Stomach smooth muscle (tissue), 2 donors: ENCODE measurements at regions not wholly inside any gene's neighbourhood (a gene's known extent, or its start where the extent isn't known, plus 50 kb on each side); places are given as distances from the start of the nearest gene placed in this dataset.

Experiments
- H3K27ac ChIP-seq: one replicate; pipeline ENCODE4 v1.7.0; 2013; ENCODE audit warnings: mild to moderate bottlenecking, low read length, inconsistent platforms
- H3K27me3 ChIP-seq, 2 donors: one replicate each; pipeline ENCODE4 v1.7.0; 2013; ENCODE audit warnings: low read length in 2 of 2; ENCODE audit not compliant: insufficient read depth in 2 of 2, control insufficient read depth in 1 of 2
- H3K36me3 ChIP-seq, 2 donors: one replicate each; pipeline ENCODE4 v1.7.0; 2013; ENCODE audit warnings: low read length in 2 of 2; ENCODE audit not compliant: control insufficient read depth in 2 of 2, insufficient read depth in 2 of 2
- H3K4me1 ChIP-seq: one replicate; pipeline ENCODE4 v1.7.0; 2013; ENCODE audit warnings: low read length; ENCODE audit not compliant: control insufficient read depth, insufficient read depth
- H3K4me3 ChIP-seq, 2 donors: one replicate each; pipeline ENCODE4 v1.7.0; 2013; ENCODE audit warnings: low read length in 2 of 2
- H3K9ac ChIP-seq, 2 donors: one replicate each; pipeline ENCODE4 v1.7.0; 2013; ENCODE audit warnings: low read length in 2 of 2, mild to moderate bottlenecking in 1 of 2
- H3K9me3 ChIP-seq, 2 donors: one replicate each; pipeline ENCODE4 v1.7.0; 2013; ENCODE audit warnings: low read length in 2 of 2; ENCODE audit not compliant: control insufficient read depth in 2 of 2
- donor health status: healthy.
- donor health status: Pancreatic carcinoma.

- H3K36me3 ChIP-seq, result no peaks in the 10 kb centered on the region
- no peaks in the 10 kb centered on the region for H3K27me3 ChIP-seq
- H3K27ac ChIP-seq, result no peak overlapping the region
- H3K4me3 ChIP-seq, result no peak overlapping the region
- no peaks in the 10 kb centered on the region for H3K4me1 ChIP-seq
- no peaks in the 10 kb centered on the region for H3K9me3 ChIP-seq
- no peak overlapping the region for H3K9ac ChIP-seq
Observed at GRCh38 chr3:79922633-79923032, 154.8 kb upstream of the ROBO1 start.

GRCh38 chr3:79917561-79917960, 149.8 kb upstream of the ROBO1 start:
- Histone ChIP-seq H3K4me3 (no peak overlapping the region), H3K9me3 (no peaks in the 10 kb centered on the region), H3K9ac (no peak overlapping the region), H3K27me3 (no peaks in the 10 kb centered on the region), H3K4me1 (no peaks in the 10 kb centered on the region), H3K36me3 (no peaks in the 10 kb centered on the region), H3K27ac (no peak overlapping the region)

GRCh38 chr3:79910337-79910736, 142.5 kb upstream of the ROBO1 start:
- H3K36me3 ChIP-seq, result no peaks in the 10 kb centered on the region
- no peak overlapping the region for H3K27ac ChIP-seq
- no peak overlapping the region for H3K9ac ChIP-seq
- no peaks in the 10 kb centered on the region for H3K9me3 ChIP-seq
- no peak overlapping the region for H3K4me3 ChIP-seq
- no peaks in the 10 kb centered on the region for H3K27me3 ChIP-seq
- no peaks in the 10 kb centered on the region for H3K4me1 ChIP-seq

GRCh38 chr3:79906106-79906505, 138.3 kb upstream of the ROBO1 start:
- H3K27ac ChIP-seq, result no peak overlapping the region
- H3K36me3 ChIP-seq, result no peaks in the 10 kb centered on the region
- no peaks in the 10 kb centered on the region for H3K27me3 ChIP-seq
- no peaks in the 10 kb centered on the region for H3K9me3 ChIP-seq
- no peaks in the 10 kb centered on the region for H3K4me1 ChIP-seq
- no peak overlapping the region for H3K9ac ChIP-seq
- no peak overlapping the region for H3K4me3 ChIP-seq

- no peaks in the 10 kb centered on the region for H3K9me3 ChIP-seq
- no peaks in the 10 kb centered on the region for H3K36me3 ChIP-seq
- no peak overlapping the region for H3K27ac ChIP-seq
- no peak overlapping the region for H3K9ac ChIP-seq
- H3K4me1 ChIP-seq, result no peaks in the 10 kb centered on the region
- no peaks in the 10 kb centered on the region for H3K27me3 ChIP-seq
- H3K4me3 ChIP-seq, result no peak overlapping the region
Observed at GRCh38 chr3:79902151-79902550, 134.4 kb upstream of the ROBO1 start.

- Histone ChIP-seq H3K27me3 (no peaks in the 10 kb centered on the region), H3K9me3 (no peaks in the 10 kb centered on the region), H3K27ac (no peak overlapping the region), H3K4me1 (no peaks in the 10 kb centered on the region), H3K36me3 (no peaks in the 10 kb centered on the region), H3K9ac (no peak overlapping the region), H3K4me3 (no peak overlapping the region)
Observed at GRCh38 chr3:79898907-79899306, 131.1 kb upstream of the ROBO1 start.

GRCh38 chr3:79896086-79896485, 128.3 kb upstream of the ROBO1 start:
- no peak overlapping the region for H3K9ac ChIP-seq
- H3K4me1 ChIP-seq, result no peaks in the 10 kb centered on the region
- no peak overlapping the region for H3K27ac ChIP-seq
- H3K36me3 ChIP-seq, result no peaks in the 10 kb centered on the region
- no peaks in the 10 kb centered on the region for H3K27me3 ChIP-seq
- no peak overlapping the region for H3K4me3 ChIP-seq
- no peaks in the 10 kb centered on the region for H3K9me3 ChIP-seq

- Histone ChIP-seq H3K27me3 (no peaks in the 10 kb centered on the region), H3K4me3 (no peak overlapping the region), H3K4me1 (no peaks in the 10 kb centered on the region), H3K9ac (no peak overlapping the region), H3K9me3 (no peaks in the 10 kb centered on the region), H3K27ac (no peak overlapping the region), H3K36me3 (no peaks in the 10 kb centered on the region)
Observed at GRCh38 chr3:79887213-79887612, 119.4 kb upstream of the ROBO1 start.

GRCh38 chr3:79886204-79886603, 118.4 kb upstream of the ROBO1 start:
- H3K4me1 ChIP-seq, result no peaks in the 10 kb centered on the region
- H3K36me3 ChIP-seq, result no peaks in the 10 kb centered on the region
- no peaks in the 10 kb centered on the region for H3K9me3 ChIP-seq
- no peak overlapping the region for H3K27ac ChIP-seq
- no peak overlapping the region for H3K4me3 ChIP-seq
- no peaks in the 10 kb centered on the region for H3K27me3 ChIP-seq
- H3K9ac ChIP-seq, result no peak overlapping the region

- H3K9ac ChIP-seq, result no peak overlapping the region
- H3K4me3 ChIP-seq, result no peak overlapping the region
- H3K27me3 ChIP-seq, result no peaks in the 10 kb centered on the region
- H3K9me3 ChIP-seq, result no peaks in the 10 kb centered on the region
- H3K27ac ChIP-seq, result no peak overlapping the region
- no peaks in the 10 kb centered on the region for H3K36me3 ChIP-seq
- H3K4me1 ChIP-seq, result no peaks in the 10 kb centered on the region
Observed at GRCh38 chr3:79885407-79885806, 117.6 kb upstream of the ROBO1 start.

- Histone ChIP-seq H3K27me3 (no peaks in the 10 kb centered on the region), H3K9me3 (no peaks in the 10 kb centered on the region)
Observed at GRCh38 chr3:79884354-79884753, 116.6 kb upstream of the ROBO1 start.

GRCh38 chr3:79881431-79881830, 113.6 kb upstream of the ROBO1 start:
- peaks cover 0 to 5% of the 10 kb centered on the region in 2 donors for H3K9me3 ChIP-seq
- H3K27me3 ChIP-seq, result no peaks in the 10 kb centered on the region
- no peak overlapping the region for H3K27ac ChIP-seq
- H3K4me3 ChIP-seq, result no peak overlapping the region
- no peaks in the 10 kb centered on the region for H3K36me3 ChIP-seq
- no peaks in the 10 kb centered on the region for H3K4me1 ChIP-seq
- no peak overlapping the region for H3K9ac ChIP-seq

More at GRCh38 chr3:79884354-79884753, 116.6 kb upstream of the ROBO1 start:
- H3K36me3 ChIP-seq, result no peaks in the 10 kb centered on the region
- no peak overlapping the region for H3K9ac ChIP-seq
- no peak overlapping the region for H3K27ac ChIP-seq
- no peak overlapping the region for H3K4me3 ChIP-seq
- no peaks in the 10 kb centered on the region for H3K4me1 ChIP-seq
